GM12878 (cell line): ENCODE measurements at regions not wholly inside any gene's neighbourhood (a gene's known extent, or its start where the extent isn't known, plus 50 kb on each side); places are given as distances from the start of the nearest gene placed in this dataset.

Experiments used
- ATAC-seq: fragments of 200-7000 bp; cut with Tn5 transposase; 3 replicates; pipeline ENCODE4 v1.9.1; 2020; ENCODE audit warnings: mild to moderate bottlenecking, moderate library complexity
- BruUV-seq: library from RNA; stranded (reverse); fragments of 400-500 nt; replicated peaks from 2 replicates; lab custom pipeline; 2021; lab: Mats Ljungman, UMichigan
- CTCF ChIA-PET: fragments of 300-600 bp; sonication (Branson Sonifier 250); formaldehyde crosslinking; extraction: SDS; loops from one replicate; lab custom pipeline; 2021; ENCODE audit warnings: inconsistent platforms; lab: Yijun Ruan, JAX
- POLR2A ChIA-PET: fragments of 350-600 bp; formaldehyde crosslinking; extraction: SDS; loops from one replicate; lab custom pipeline; 2021; ENCODE audit warnings: inconsistent platforms; lab: Charles Lee
- RAD21 ChIA-PET: fragments of 300-600 bp; sonication (Branson Sonifier 250); formaldehyde crosslinking; loops from one replicate; lab custom pipeline; 2023; ENCODE audit warnings: antibody characterized with exemption; ENCODE audit not compliant: unreplicated experiment; lab: Charles Lee
- SMC1A ChIA-PET: fragments of 300-600 bp; sonication (Branson Sonifier 250); formaldehyde crosslinking; loops from one replicate; lab custom pipeline; 2023; ENCODE audit not compliant: unreplicated experiment, uncharacterized antibody; lab: Charles Lee
- DNase-seq: peaks from one replicate; pipeline ENCODE4 v3.0.0-alpha.2; 2011; ENCODE audit warnings: low read depth, low spot score
- FAIRE-seq: peaks from 3 replicates; lab custom pipeline; 2011; peaks lifted over from hg19 to GRCh38; lab: Jason Lieb, UNC
- H2AFZ ChIP-seq: 2 replicates; pipeline ENCODE4 v1.6.0; 2011; ENCODE audit warnings: low read depth, low read length, control low read depth; ENCODE audit not compliant: control insufficient read depth
- H3K27ac ChIP-seq: 2 replicates; pipeline ENCODE4 v1.5.1; 2011; ENCODE audit warnings: control low read depth; ENCODE audit not compliant: control insufficient read depth, insufficient read depth
- H3K27me3 ChIP-seq, 2 experiments: replicated peaks in 1 of 2; 2 replicates each; pipeline versions ENCODE4 v1.6.0 to v1.6.1; 2011; ENCODE audit warnings: low read length in 1 of 2; ENCODE audit not compliant: control insufficient read depth in 2 of 2, insufficient read depth in 2 of 2
- H3K36me3 ChIP-seq, 2 experiments: 2 replicates each; pipeline ENCODE4 v1.5.1; 2011; ENCODE audit warnings: low read length in 1 of 2; ENCODE audit not compliant: control insufficient read depth in 2 of 2, insufficient read depth in 2 of 2
- H3K4me1 ChIP-seq: 2 replicates; pipeline ENCODE4 v1.6.1; 2011; ENCODE audit warnings: mild to moderate bottlenecking, low read length, moderate library complexity, mixed read lengths; ENCODE audit not compliant: control insufficient read depth, insufficient read depth
- H3K4me2 ChIP-seq: 2 replicates; pipeline ENCODE4 v1.6.0; 2011; ENCODE audit warnings: control low read depth; ENCODE audit not compliant: control insufficient read depth, insufficient read depth
- H3K4me3 ChIP-seq: fragments of 200-600 bp; sonication (generic); 2 replicates; pipeline ENCODE4 v1.5.1; 2016
- H3K79me2 ChIP-seq: 2 replicates; pipeline ENCODE4 v1.6.0; 2011; ENCODE audit warnings: low read length; ENCODE audit not compliant: control insufficient read depth, insufficient read depth
- H3K9ac ChIP-seq: 2 replicates; pipeline ENCODE4 v1.8.0; 2011; ENCODE audit warnings: low read length, control low read depth, mixed read lengths; ENCODE audit not compliant: control insufficient read depth, insufficient read depth
- H3K9me3 ChIP-seq: replicated peaks from 3 replicates; pipeline ENCODE4 v1.5.1; 2011; ENCODE audit warnings: mild to moderate bottlenecking, low read length; ENCODE audit not compliant: control insufficient read depth, insufficient read depth
- H4K20me1 ChIP-seq: 2 replicates; pipeline ENCODE4 v1.6.0; 2011; ENCODE audit not compliant: control insufficient read depth, insufficient read depth
- ATF2 ChIP-seq: IDR thresholded peaks from 2 replicates; pipeline ENCODE4 v1.6.1; 2012; ENCODE audit warnings: low read length, inconsistent platforms
- CBFB ChIP-seq: IDR thresholded peaks from 2 replicates; pipeline ENCODE4 v1.6.1; 2016; ENCODE audit warnings: antibody characterized with exemption, low read depth
- IRF3 ChIP-seq: fragments of 450-650 bp; IDR thresholded peaks from 2 replicates; pipeline ENCODE4 v1.6.1; 2014; ENCODE audit warnings: mild to moderate bottlenecking
- MXI1 ChIP-seq: fragments of 150-350 bp; IDR thresholded peaks from 2 replicates; pipeline ENCODE4 v1.6.1; 2011; ENCODE audit warnings: low read depth, mild to moderate bottlenecking, inconsistent platforms, low read length, improper control_type of control experiment
- MYC ChIP-seq: IDR thresholded peaks from 2 replicates; pipeline ENCODE4 v1.6.1; 2011; ENCODE audit warnings: mild to moderate bottlenecking, low read length, moderate library complexity, inconsistent platforms; ENCODE audit not compliant: insufficient read depth, insufficient replicate concordance, insufficient read length, severe bottlenecking
- RUNX3 ChIP-seq: IDR thresholded peaks from 2 replicates; pipeline ENCODE4 v1.6.1; 2012; ENCODE audit warnings: low read length, inconsistent platforms
- ZBTB40 ChIP-seq: fragments of 450-650 bp; IDR thresholded peaks from 2 replicates; pipeline ENCODE4 v1.6.1; 2016; ENCODE audit warnings: mild to moderate bottlenecking, moderate library complexity, borderline replicate concordance
- WGBS: methylation state at CpG from one replicate; pipeline ENCODE4 v1.1.6; 2016; ENCODE audit warnings: low lambda C conversion rate; ENCODE audit not compliant: insufficient replicate concordance, insufficient coverage; ENCODE audit errors: missing lambda C conversion rate; 5-methylcytosine and 5-hydroxymethylcytosine counted together
- in situ Hi-C: fragments of 300-500 bp; cut with MboI; formaldehyde crosslinking; loops from 9 replicates; pipeline ENCODE4 v1.14.3; 2018; ENCODE audit warnings: mixed read lengths
- intact Hi-C: fragments of 100-400 bp; cut with micrococcal nuclease; formaldehyde crosslinking; loops from one replicate; pipeline ENCODE4 v1.14.2; 2022; ENCODE audit not compliant: unreplicated experiment

- no peak for ATAC-seq
- Histone ChIP-seq H3K4me2 (no peak overlapping the region), H3K9me3 (no peaks in the 10 kb centered on the region), H3K79me2 (no peaks in the 10 kb centered on the region), H3K4me1 (no peaks in the 10 kb centered on the region), H3K4me3 (no peak overlapping the region), H3K27me3 (no peaks in the 10 kb centered on the region), H3K9ac (no peak overlapping the region), H3K27ac (no peak overlapping the region), H3K36me3 (no peaks in the 10 kb centered on the region), H2AFZ (no peak overlapping the region), H4K20me1 (no peaks in the 10 kb centered on the region)
- ChIA-PET POLR2A (no interaction called here), SMC1A (no interaction called here), CTCF (interaction anchor here (1.2 kb wide), 1 partner anchor 305 kb away, joined by 3 read pairs; no protein-coding TSS in a partner anchor), RAD21 (no interaction called here)
- no peak for FAIRE-seq
- in situ Hi-C loops (no loop called here), intact Hi-C loops (no loop called here)
- WGBS = 0% methylated on average over 1 of the region's 1 CpG
- no TSS peak for BruUV-seq
- no peak for DNase-seq
- TF ChIP-seq ZBTB40 = no peak
- TF ChIP-seq ATF2 = no peak
- TF ChIP-seq MYC = no peak
- TF ChIP-seq CBFB = no peak
- no peak for TF ChIP-seq MXI1
- TF ChIP-seq RUNX3 = no peak
- TF ChIP-seq IRF3 = no peak
- TF ChIP-seq, all 136 proteins: peak for 0
Measured at GRCh38 chr13:36493046-36493445, 60.8 kb downstream of the CCNA1 start.
